Right lobe of liver (tissue), 6 donors: ENCODE measurements at regions not wholly inside any gene's neighbourhood (a gene's known extent, or its start where the extent isn't known, plus 50 kb on each side); places are given as distances from the start of the nearest gene placed in this dataset.
A peak's percentile ranks its signal among the peaks of the same experiment; 100 is the strongest.
"Not testable (repeated sequence)": the region's sequence is repeated elsewhere in the genome, so short reads cannot be mapped to it uniquely, and the experiment has no call there.

Experiments
- ATAC-seq, 4 donors: fragments of 200-7000 bp; cut with Tn5 transposase; one replicate each; pipeline ENCODE4 v1.9.1; 2020; ENCODE audit warnings: mild to moderate bottlenecking in 4 of 4, moderate library complexity in 4 of 4
- DNase-seq, 3 donors: peaks; one replicate each; pipeline ENCODE4 v3.0.0-alpha.2; 2020
- H3K27ac ChIP-seq, 3 donors: fragments of 200-600 bp; one replicate each; pipeline ENCODE4 v1.8.0; 2022
- H3K27me3 ChIP-seq, 2 donors: fragments of 200-600 bp; one replicate each; pipeline ENCODE4 v1.8.0; 2022
- H3K36me3 ChIP-seq, 4 donors: fragments of 200-600 bp; sonication (generic) in 1 of 4; one replicate each; pipeline versions ENCODE4 v1.5.1 to v1.8.0; 2017 to 2022; ENCODE audit warnings: control low read depth in 1 of 4
- H3K4me1 ChIP-seq, 4 donors: fragments of 200-600 bp; sonication (generic) in 1 of 4; one replicate each; pipeline versions ENCODE4 v1.5.1 to v1.8.0; 2017 to 2022; ENCODE audit warnings: control low read depth in 1 of 4
- H3K4me3 ChIP-seq, 3 donors: fragments of 200-600 bp; one replicate each; pipeline ENCODE4 v1.8.0; 2022
- H3K9me3 ChIP-seq, 4 donors: fragments of 200-600 bp; sonication (generic) in 1 of 4; one replicate each; pipeline versions ENCODE4 v1.5.1 to v1.8.0; 2017 to 2022; ENCODE audit warnings: control low read depth in 1 of 4
- POLR2A ChIP-seq: fragments of 450-650 bp; IDR thresholded peaks from one replicate; pipeline ENCODE4 v1.6.1; 2017; ENCODE audit warnings: antibody characterized with exemption, mild to moderate bottlenecking
- WGBS: methylation state at CpG from one replicate; pipeline ENCODE4 v1.1.6; 2018; ENCODE audit warnings: low coverage, low lambda C conversion rate; ENCODE audit not compliant: insufficient coverage; ENCODE audit errors: missing lambda C conversion rate; 5-methylcytosine and 5-hydroxymethylcytosine counted together
- intact Hi-C, 2 donors: fragments of 100-400 bp; cut with DNase I; formaldehyde crosslinking; loops; one replicate each; pipeline versions ENCODE4 v1.11.2 to v1.14.1; 2022
- TF ChIP-seq, protein P1 (sequence below), 4 donors: fragments of 200-600 bp in 3 of 4; fragments of 450-650 bp in 1 of 4; IDR thresholded peaks; one replicate each; pipeline versions ENCODE4 v1.5.1 to v1.8.0; 2016 to 2022; ENCODE audit warnings: antibody characterized with exemption in 4 of 4, mild to moderate bottlenecking in 2 of 4
- donor health status: DM: no; HTN: yes; CAD: no.
- donor health status: DM: no; HTN: no; CAD: no.
- donor health status: DM: no; HTN: no; CAD: no.
- donor health status: DM: no; HTN: yes; CAD: no.
- donor health status: DM: no; HTN: yes; CAD: no.

DNA sequence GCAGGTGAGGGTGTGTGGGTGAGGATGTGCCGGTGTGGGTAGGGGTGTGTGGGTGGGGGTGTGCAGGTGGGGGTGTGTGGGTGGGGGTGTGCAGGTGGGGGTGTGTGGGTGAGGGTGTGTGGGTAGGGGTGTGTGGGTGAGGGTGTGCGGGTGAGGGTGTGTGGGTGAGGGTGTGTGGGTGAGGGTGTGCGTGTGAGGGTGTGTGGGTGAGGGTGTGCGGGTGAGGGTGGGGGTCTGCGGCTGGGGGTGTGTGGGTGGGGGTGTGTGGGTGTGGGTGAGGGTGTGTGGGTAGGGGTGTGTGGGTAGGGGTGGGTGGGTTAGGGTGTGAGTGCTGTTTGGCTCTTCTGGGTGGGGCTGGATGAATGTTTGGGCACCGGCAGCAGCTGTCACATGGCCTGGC lies 241.4 kb upstream of the POTED start:
- ATAC-seq (no peak), DNase-seq (no peak)
- no peaks in the 10 kb centered on the region for H3K36me3 ChIP-seq
- no peaks in the 10 kb centered on the region for H3K4me1 ChIP-seq
- H3K27ac ChIP-seq, result no peak overlapping the region
- intact Hi-C loops, result no loop called here
- 65% methylated on average over 4 of the region's 6 CpGs for WGBS
- TF ChIP-seq, protein P1, sequence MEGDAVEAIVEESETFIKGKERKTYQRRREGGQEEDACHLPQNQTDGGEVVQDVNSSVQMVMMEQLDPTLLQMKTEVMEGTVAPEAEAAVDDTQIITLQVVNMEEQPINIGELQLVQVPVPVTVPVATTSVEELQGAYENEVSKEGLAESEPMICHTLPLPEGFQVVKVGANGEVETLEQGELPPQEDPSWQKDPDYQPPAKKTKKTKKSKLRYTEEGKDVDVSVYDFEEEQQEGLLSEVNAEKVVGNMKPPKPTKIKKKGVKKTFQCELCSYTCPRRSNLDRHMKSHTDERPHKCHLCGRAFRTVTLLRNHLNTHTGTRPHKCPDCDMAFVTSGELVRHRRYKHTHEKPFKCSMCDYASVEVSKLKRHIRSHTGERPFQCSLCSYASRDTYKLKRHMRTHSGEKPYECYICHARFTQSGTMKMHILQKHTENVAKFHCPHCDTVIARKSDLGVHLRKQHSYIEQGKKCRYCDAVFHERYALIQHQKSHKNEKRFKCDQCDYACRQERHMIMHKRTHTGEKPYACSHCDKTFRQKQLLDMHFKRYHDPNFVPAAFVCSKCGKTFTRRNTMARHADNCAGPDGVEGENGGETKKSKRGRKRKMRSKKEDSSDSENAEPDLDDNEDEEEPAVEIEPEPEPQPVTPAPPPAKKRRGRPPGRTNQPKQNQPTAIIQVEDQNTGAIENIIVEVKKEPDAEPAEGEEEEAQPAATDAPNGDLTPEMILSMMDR (IDR thresholded peaks at IDR 0.05), result no peak
- no peak for TF ChIP-seq POLR2A
- H3K4me3 ChIP-seq, result no peak overlapping the region
- no peaks in the 10 kb centered on the region for H3K27me3 ChIP-seq
- H3K9me3 ChIP-seq, result no peaks in the 10 kb centered on the region

DNA sequence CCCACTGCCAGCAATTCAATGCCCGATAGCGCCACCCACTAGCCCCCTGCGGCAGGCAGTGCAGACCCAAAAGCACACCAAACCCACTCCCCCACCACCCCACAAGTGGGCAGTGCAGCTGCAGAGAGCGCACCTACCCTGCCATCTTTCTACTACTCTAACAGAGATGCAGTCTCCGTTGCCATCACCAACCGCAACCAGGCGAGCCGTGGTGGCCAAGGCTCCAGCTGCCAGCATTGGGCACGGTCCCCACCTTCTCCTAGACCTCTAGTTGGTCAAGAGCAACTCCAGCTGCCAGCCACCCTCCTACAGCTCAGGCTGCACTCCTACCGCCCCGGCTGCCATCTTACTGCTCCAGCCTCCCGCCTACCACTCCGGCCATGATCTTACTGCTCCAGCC lies 236.9 kb upstream of the POTED start:
- DNase-seq, intact Hi-C loops, H3K4me3 ChIP-seq, H3K27me3 ChIP-seq, H3K9me3 ChIP-seq, H3K27ac ChIP-seq, H3K36me3 ChIP-seq, H3K4me1 ChIP-seq: not testable (repeated sequence)
- WGBS, result 79% methylated on average over 9 of the region's 13 CpGs
- peak in 1 of 4 donors; percentile 23 for ATAC-seq

DNA sequence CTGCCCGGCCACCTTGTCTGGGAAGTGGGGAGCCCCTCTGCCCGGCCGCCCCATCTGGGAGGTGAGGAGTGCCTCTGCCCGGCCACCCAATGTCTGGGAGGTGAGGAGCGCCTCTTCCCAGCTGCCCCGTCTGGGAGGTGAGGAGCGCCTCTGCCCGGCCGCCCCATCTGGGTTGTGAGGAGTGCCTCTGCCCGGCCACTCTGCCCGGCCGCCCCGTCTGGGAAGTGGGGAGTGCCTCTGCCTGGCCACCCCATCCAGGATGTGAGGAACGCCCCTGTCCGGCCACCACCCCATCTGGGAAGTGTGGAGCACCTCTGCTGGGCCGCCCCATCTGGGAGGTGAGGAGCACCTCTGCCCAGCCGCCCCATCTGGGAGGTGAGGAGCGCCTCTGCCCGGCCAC lies 230.6 kb upstream of the POTED start:
- DNase-seq, H3K9me3 ChIP-seq, H3K4me1 ChIP-seq, H3K27ac ChIP-seq, H3K36me3 ChIP-seq, H3K4me3 ChIP-seq, H3K27me3 ChIP-seq, intact Hi-C loops: not testable (repeated sequence)
- peak in 1 of 4 donors; percentile 45 for ATAC-seq
- 91% methylated on average over 6 of the region's 19 CpGs for WGBS

DNA sequence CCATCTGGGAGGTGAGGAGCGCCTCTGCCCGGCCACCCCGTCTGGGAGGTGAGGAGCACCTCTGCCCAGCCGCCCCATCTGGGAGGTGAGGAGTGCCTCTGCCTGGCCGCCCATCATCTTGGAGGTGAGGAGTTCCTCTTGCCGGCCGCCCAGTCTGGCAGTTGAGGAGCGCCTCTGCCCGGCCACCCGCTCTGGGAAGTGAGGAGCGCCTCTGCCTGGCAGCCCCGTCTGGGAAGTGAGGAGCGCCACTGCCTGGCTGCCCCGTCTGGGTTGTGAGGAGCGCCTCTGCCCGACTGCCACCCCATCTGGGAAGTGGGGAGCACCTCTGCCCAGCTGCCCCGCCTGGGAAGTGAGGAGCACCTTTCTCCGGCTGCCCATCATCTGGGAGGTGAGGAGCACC lies 230.0 kb upstream of the POTED start:
- H3K36me3 ChIP-seq, H3K9me3 ChIP-seq, H3K4me3 ChIP-seq, ATAC-seq, H3K4me1 ChIP-seq, DNase-seq, H3K27me3 ChIP-seq, intact Hi-C loops, H3K27ac ChIP-seq: not testable (repeated sequence)
- 92% methylated on average over 2 of the region's 18 CpGs for WGBS

DNA sequence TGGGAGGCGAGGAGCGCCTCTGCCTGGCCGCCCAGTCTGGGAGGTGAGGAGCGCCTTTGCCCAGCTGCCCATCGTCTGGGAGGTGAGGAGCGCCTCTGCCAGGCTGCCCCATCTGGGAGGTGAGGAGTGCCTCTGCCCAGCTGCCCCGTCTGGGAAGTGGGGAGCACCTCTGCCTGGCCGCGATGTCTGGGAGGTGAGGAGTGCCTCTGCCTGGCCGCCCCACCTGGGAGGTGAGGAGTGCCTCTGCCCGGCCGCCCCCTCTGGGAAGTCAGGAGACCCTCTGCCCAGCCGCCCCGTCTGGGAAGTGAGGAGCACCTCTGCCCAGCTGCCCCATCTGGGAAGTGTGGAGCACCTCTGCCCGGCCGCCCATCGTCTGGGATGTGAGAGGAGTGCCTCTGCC lies 229.0 kb upstream of the POTED start:
- H3K27ac ChIP-seq, H3K36me3 ChIP-seq, H3K4me3 ChIP-seq, intact Hi-C loops, H3K9me3 ChIP-seq, DNase-seq, H3K27me3 ChIP-seq, H3K4me1 ChIP-seq, ATAC-seq: not testable (repeated sequence)
- WGBS, result 30% methylated on average over 2 of the region's 17 CpGs

DNA sequence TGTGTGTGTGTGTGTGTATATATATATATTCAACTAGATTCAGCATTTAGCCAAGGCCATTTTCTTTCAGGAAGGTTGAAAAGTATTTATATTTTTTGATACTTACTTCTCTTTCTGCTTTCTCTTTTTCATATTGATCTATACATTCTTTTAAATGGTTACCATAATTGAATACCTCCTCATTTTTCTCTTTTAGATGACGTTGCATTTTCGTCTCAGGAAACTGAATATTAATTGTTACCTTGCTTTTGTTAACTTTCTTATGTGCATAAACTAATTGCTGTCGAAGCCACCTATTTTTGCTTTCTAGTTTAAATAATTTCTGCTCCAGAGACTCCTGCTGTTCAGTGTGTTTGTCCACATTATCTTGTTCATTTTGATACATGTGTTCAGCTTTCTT lies 225.4 kb upstream of the POTED start:
- H3K27ac ChIP-seq, H3K9me3 ChIP-seq, DNase-seq, intact Hi-C loops, H3K36me3 ChIP-seq, H3K4me3 ChIP-seq, H3K4me1 ChIP-seq, H3K27me3 ChIP-seq, ATAC-seq: not testable (repeated sequence)
- 15% methylated on average over 3 of the region's 3 CpGs for WGBS

DNA sequence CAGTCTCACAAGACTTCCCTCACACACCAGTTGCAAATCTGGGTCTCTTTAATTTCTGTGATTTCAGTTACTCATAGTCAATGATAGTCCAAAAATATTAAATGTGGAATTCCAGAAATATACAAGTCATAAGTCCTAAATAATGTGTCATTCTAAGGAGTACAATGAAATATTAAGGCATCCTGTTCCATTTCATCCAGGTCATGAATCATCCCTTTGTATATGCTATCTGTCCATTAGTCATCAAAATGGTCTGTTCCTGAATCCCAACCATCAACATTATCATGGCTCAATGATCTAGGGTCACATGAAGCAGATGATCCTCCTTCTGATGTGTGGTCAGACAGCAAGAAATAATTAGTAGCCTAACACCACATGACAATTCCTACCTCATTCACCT lies 200.4 kb upstream of the POTED start:
- H3K27me3 ChIP-seq, DNase-seq, intact Hi-C loops, ATAC-seq, H3K27ac ChIP-seq, H3K9me3 ChIP-seq, H3K36me3 ChIP-seq, H3K4me1 ChIP-seq, H3K4me3 ChIP-seq: not testable (repeated sequence)

DNA sequence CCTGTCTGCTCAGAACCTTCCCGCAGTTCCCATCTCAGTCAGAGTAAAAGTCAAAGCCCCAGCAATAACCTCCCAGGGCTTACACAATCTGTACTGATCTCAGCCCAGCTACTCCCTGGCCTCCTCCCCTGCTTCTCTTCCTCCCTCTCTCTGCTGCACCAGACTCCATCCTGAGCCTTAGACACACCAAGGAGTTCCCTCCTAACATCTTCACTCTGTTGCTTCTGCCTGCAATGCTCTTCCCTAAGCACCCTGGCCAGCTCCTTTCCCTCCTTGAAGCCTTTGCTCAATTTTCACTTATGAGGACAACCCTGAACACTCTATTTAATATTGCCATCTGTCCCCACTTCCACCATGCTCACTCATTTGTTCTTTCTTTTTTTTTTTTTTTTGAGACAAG lies 173.7 kb upstream of the POTED start:
- WGBS, result 60% methylated on average over 1 of the region's 1 CpG
- H3K4me3 ChIP-seq, H3K27ac ChIP-seq, DNase-seq, H3K9me3 ChIP-seq, H3K4me1 ChIP-seq, intact Hi-C loops, H3K27me3 ChIP-seq, ATAC-seq, H3K36me3 ChIP-seq: not testable (repeated sequence)

DNA sequence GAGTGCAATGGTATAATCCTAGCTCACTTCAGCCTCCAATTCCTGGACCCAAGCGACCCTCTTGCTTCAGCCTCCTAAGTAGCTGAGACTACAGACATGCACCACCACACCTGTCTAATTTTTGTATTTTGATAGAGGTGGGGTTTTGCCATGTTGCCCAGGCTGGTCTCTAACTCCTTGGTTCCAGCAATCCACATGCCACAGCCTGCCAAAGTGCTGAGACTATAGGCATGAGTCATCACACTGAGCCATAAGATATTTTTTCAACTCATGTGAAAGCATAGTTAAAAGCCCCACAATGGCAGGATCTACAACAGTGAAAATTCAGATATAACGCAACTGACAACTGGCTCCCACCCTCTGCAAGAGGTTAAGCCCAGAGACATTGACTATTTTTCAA lies 161.8 kb upstream of the POTED start:
- H3K36me3 ChIP-seq, intact Hi-C loops, H3K4me3 ChIP-seq, H3K27ac ChIP-seq, H3K4me1 ChIP-seq, DNase-seq, H3K27me3 ChIP-seq, H3K9me3 ChIP-seq, ATAC-seq: not testable (repeated sequence)
- WGBS, result 23% methylated on average over 2 of the region's 2 CpGs

DNA sequence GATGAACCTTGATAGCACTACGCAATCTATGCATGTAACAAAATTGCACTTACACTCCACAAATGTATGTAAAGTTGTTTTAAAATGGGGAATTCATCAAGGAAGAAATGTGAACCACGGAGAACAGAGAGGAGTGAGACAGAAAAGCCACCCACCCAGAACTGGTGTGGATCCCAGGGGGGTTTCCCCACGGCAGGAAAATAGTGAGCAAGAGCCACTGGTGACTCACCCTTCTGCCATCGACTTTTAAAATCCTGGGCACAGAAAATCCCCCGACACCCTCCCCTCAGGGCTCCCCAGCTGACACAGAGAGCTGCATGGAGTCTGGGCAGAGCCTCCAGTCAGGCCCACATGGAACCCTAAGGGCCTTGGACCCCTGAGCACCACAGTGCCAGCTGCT lies 146.0 kb upstream of the POTED start:
- 32% methylated on average over 5 of the region's 5 CpGs for WGBS
- not testable (repeated sequence) for H3K27ac ChIP-seq

More for the DNA sequence above, 146.0 kb upstream of the POTED start:
- H3K27me3 ChIP-seq, DNase-seq, H3K4me3 ChIP-seq, ATAC-seq, intact Hi-C loops, H3K4me1 ChIP-seq, H3K36me3 ChIP-seq, H3K9me3 ChIP-seq: not testable (repeated sequence)
